ENCODE measurements at regions not wholly inside any gene's neighbourhood (a gene's known extent, or its start where the extent isn't known, plus 50 kb on each side); places are given as distances from the start of the nearest gene placed in this dataset.
A peak's percentile ranks its signal among the peaks of the same experiment; 100 is the strongest.
"Not testable (repeated sequence)": the region's sequence is repeated elsewhere in the genome, so short reads cannot be mapped to it uniquely, and the experiment has no call there.

GRCh38 chr22:34608540-34609115 lies 457.3 kb upstream of the ISX start:
- no peak for DNase-seq

- DNase-seq, result no peak
Measured at GRCh38 chr22:34609646-34610045, 456.3 kb upstream of the ISX start.

- DNase-seq, result no peak
Measured at GRCh38 chr22:34620161-34620560, 445.8 kb upstream of the ISX start.

- no peak for DNase-seq
Measured at GRCh38 chr22:34620832-34621231, 445.1 kb upstream of the ISX start.

GRCh38 chr22:34622602-34623001 lies 443.4 kb upstream of the ISX start:
- no peak for DNase-seq

- DNase-seq, result no peak
Measured at GRCh38 chr22:34623580-34623979, 442.4 kb upstream of the ISX start.

GRCh38 chr22:34625892-34626291 lies 440.1 kb upstream of the ISX start:
- DNase-seq, result not testable (repeated sequence)

GRCh38 chr22:34638128-34638527 lies 427.8 kb upstream of the ISX start:
- no peak for DNase-seq

- DNase-seq, result no peak
Measured at GRCh38 chr22:34639911-34640310, 426.0 kb upstream of the ISX start.

- DNase-seq, result no peak
Measured at GRCh38 chr22:34645375-34645774, 420.6 kb upstream of the ISX start.

GRCh38 chr22:34669001-34669400 lies 397.0 kb upstream of the ISX start:
- DNase-seq, result no peak

- DNase-seq, result not testable (repeated sequence)
Measured at GRCh38 chr22:34683031-34683430, 382.9 kb upstream of the ISX start.

- DNase-seq, result not testable (repeated sequence)
Measured at GRCh38 chr22:34684278-34684677, 381.7 kb upstream of the ISX start.

GRCh38 chr22:34687116-34687515 lies 378.8 kb upstream of the ISX start:
- DNase-seq, result no peak

GRCh38 chr22:34688825-34689224 lies 377.1 kb upstream of the ISX start:
- DNase-seq, result no peak

- DNase-seq, result no peak
Measured at GRCh38 chr22:34696557-34696956, 369.4 kb upstream of the ISX start.

- DNase-seq, result no peak
Measured at GRCh38 chr22:34702279-34702678, 363.7 kb upstream of the ISX start.

- no peak for DNase-seq
Measured at GRCh38 chr22:34709641-34710040, 356.3 kb upstream of the ISX start.

- no peak for DNase-seq
Measured at GRCh38 chr22:34722901-34723300, 343.1 kb upstream of the ISX start.

- DNase-seq, result no peak
Measured at GRCh38 chr22:34736081-34736480, 329.9 kb upstream of the ISX start.

GRCh38 chr22:34738661-34739400 lies 327.1 kb upstream of the ISX start:
- no peak for DNase-seq

GRCh38 chr22:34743110-34743751 lies 322.7 kb upstream of the ISX start:
- DNase-seq, result no peak

GRCh38 chr22:34760276-34761008 lies 305.5 kb upstream of the ISX start:
- no peak for DNase-seq

- peak; percentile 26 for DNase-seq
Measured at GRCh38 chr22:34761111-34761510, 304.8 kb upstream of the ISX start.

Data from right hindlimb (tissue), 1 donor.